HEK293 (cell line): ENCODE measurements at regions not wholly inside any gene's neighbourhood (a gene's known extent, or its start where the extent isn't known, plus 50 kb on each side); places are given as distances from the start of the nearest gene placed in this dataset.

ENCODE experiments used
- CTCF ChIP-seq: fragments of 450-650 bp; formaldehyde crosslinking; IDR thresholded peaks from 2 replicates; pipeline ENCODE4 v1.5.1; 2016; ENCODE audit warnings: missing biosample characterization, missing genetic modification characterization
- GLIS1 ChIP-seq: fragments of 450-650 bp; formaldehyde crosslinking; IDR thresholded peaks from 2 replicates; pipeline ENCODE4 v1.5.1; 2016; ENCODE audit warnings: missing biosample characterization, missing genetic modification characterization
- GLIS2 ChIP-seq: fragments of 450-650 bp; formaldehyde crosslinking; IDR thresholded peaks from 2 replicates; pipeline ENCODE4 v1.5.1; 2016; ENCODE audit warnings: missing biosample characterization, missing genetic modification characterization
- KLF9 ChIP-seq: fragments of 450-650 bp; formaldehyde crosslinking; IDR thresholded peaks from 2 replicates; pipeline ENCODE4 v1.5.1; 2016; ENCODE audit warnings: missing biosample characterization, missing genetic modification characterization, low read depth
- ZBTB1 ChIP-seq: fragments of 450-650 bp; formaldehyde crosslinking; IDR thresholded peaks from 2 replicates; pipeline ENCODE4 v1.5.1; 2016; ENCODE audit warnings: missing biosample characterization, missing genetic modification characterization
- ZNF311 ChIP-seq: fragments of 450-650 bp; formaldehyde crosslinking; IDR thresholded peaks from 2 replicates; pipeline ENCODE4 v1.5.1; 2017; ENCODE audit warnings: missing biosample characterization, missing genetic modification characterization, borderline replicate concordance
- ZNF354C ChIP-seq: fragments of 450-650 bp; formaldehyde crosslinking; IDR thresholded peaks from 2 replicates; pipeline ENCODE4 v1.5.1; 2016; ENCODE audit warnings: missing biosample characterization, missing genetic modification characterization, low read depth, borderline replicate concordance

GRCh38 chr1:4084896-4085295 lies 184.8 kb upstream of the C1orf174 start:
- TF ChIP-seq CTCF (no peak), KLF9 (tag by site-specific recombination) (no peak), ZNF354C (tag by site-specific recombination) (no peak), GLIS2 (tag by site-specific recombination) (no peak), ZNF311 (tag by site-specific recombination) (no peak), ZBTB1 (no peak), GLIS1 (no peak)
